ENCODE measurements at regions not wholly inside any gene's neighbourhood (a gene's known extent, or its start where the extent isn't known, plus 50 kb on each side); places are given as distances from the start of the nearest gene placed in this dataset.

DNA sequence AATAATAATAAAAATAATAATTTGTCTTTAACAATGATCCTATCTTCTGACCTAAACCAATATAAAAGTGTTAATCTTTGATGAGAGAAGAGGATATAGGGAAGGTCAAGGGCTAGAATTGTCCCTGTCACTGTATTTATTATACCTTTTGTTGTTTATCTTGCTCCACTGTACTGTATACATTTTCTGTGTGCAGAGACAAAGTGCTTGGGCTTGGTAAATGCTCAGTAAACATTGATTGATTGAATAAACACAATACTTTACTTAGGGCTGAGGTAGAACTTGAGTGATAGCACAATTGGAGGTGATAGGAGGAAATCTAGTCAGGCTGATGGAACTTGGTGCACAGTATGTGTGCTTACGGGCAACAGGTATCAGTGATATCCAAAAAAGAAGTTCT lies 161.2 kb downstream of the ARRDC3 start:
- no peak for ATAC-seq (ENCODE audit: low read depth)
- CTCF ChIA-PET = interaction anchor here (0.9 to 8.2 kb wide), 6 partner anchors 10 to 197 kb away, joined by 3 to 195 read pairs (median 4); partner anchors contain the start of gene ARRDC3
- intact Hi-C loops (cut with micrococcal nuclease) = loop anchor here (5.0 kb wide), 1 partner anchor 120 kb away; no protein-coding TSS in a partner anchor
- Mint-ChIP-seq H3K27me3 (peaks cover 8% of the 10 kb centered on the region), H3K4me3 (no peak overlapping the region), H3K4me1 (no peaks in the 10 kb centered on the region), H3K9me3 (ENCODE audit: insufficient read depth) (no peaks in the 10 kb centered on the region), H3K27ac (no peak overlapping the region)
- no peak for DNase-seq
- Histone ChIP-seq H3K4me3 (ENCODE audit: control extremely low read depth in 1 of 5, extremely low read depth in 1 of 5, insufficient read depth in 1 of 5, low read depth in 2 of 5, low read length in 4 of 5) (no peak overlapping the region), H3K9me3 (ENCODE audit: control extremely low read depth in 1 of 3, control insufficient read depth in 2 of 3, insufficient read depth in 1 of 3, low read length in 2 of 3) (no peaks in the 10 kb centered on the region), H3K79me2 (ENCODE audit: control insufficient read depth, insufficient read depth, low read length) (no peaks in the 10 kb centered on the region), H4K20me1 (ENCODE audit: control insufficient read depth, insufficient read depth, low read length, poor library complexity, severe bottlenecking) (no peaks in the 10 kb centered on the region), H3K9ac (ENCODE audit: low read length) (no peak overlapping the region), H2AFZ (ENCODE audit: insufficient read depth, low read depth, low read length, poor library complexity, severe bottlenecking) (no peak overlapping the region), H3K4me2 (replicated peaks; ENCODE audit: low read depth, low read length, poor library complexity, severe bottlenecking) (no peak overlapping the region), H3K4me1 (ENCODE audit: control insufficient read depth in 2 of 2, insufficient read depth in 2 of 2, low read length in 2 of 2) (no peaks in the 10 kb centered on the region), H3K27ac (ENCODE audit: low read length in 2 of 2) (no peak overlapping the region), H3K36me3 (replicated peaks in 1 of 2; ENCODE audit: control extremely low read depth in 1 of 2, control insufficient read depth in 1 of 2, extremely low read depth in 1 of 2, insufficient read depth in 2 of 2, low read length in 1 of 2) (no peaks in the 10 kb centered on the region), H3K27me3 (replicated peaks in 1 of 4; ENCODE audit: control extremely low read depth in 1 of 4, control insufficient read depth in 3 of 4, insufficient read depth in 4 of 4, low read length in 3 of 4) (peaks cover 0 to 4% (median 0%) of the 10 kb centered on the region in 4 experiments)
- POLR2A ChIA-PET = no interaction called here
- TF ChIP-seq EZH2 (IDR thresholded peaks at IDR 0.05; ENCODE audit: borderline replicate concordance, insufficient read depth, low read depth, low read length, poor library complexity, severe bottlenecking) = no peak
- TF ChIP-seq, protein P1, sequence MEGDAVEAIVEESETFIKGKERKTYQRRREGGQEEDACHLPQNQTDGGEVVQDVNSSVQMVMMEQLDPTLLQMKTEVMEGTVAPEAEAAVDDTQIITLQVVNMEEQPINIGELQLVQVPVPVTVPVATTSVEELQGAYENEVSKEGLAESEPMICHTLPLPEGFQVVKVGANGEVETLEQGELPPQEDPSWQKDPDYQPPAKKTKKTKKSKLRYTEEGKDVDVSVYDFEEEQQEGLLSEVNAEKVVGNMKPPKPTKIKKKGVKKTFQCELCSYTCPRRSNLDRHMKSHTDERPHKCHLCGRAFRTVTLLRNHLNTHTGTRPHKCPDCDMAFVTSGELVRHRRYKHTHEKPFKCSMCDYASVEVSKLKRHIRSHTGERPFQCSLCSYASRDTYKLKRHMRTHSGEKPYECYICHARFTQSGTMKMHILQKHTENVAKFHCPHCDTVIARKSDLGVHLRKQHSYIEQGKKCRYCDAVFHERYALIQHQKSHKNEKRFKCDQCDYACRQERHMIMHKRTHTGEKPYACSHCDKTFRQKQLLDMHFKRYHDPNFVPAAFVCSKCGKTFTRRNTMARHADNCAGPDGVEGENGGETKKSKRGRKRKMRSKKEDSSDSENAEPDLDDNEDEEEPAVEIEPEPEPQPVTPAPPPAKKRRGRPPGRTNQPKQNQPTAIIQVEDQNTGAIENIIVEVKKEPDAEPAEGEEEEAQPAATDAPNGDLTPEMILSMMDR (IDR thresholded peaks at IDR 0.05) = no peak
- WGBS (ENCODE audit: insufficient coverage) = 100% methylated on average over 1 of the region's 1 CpG

DNA sequence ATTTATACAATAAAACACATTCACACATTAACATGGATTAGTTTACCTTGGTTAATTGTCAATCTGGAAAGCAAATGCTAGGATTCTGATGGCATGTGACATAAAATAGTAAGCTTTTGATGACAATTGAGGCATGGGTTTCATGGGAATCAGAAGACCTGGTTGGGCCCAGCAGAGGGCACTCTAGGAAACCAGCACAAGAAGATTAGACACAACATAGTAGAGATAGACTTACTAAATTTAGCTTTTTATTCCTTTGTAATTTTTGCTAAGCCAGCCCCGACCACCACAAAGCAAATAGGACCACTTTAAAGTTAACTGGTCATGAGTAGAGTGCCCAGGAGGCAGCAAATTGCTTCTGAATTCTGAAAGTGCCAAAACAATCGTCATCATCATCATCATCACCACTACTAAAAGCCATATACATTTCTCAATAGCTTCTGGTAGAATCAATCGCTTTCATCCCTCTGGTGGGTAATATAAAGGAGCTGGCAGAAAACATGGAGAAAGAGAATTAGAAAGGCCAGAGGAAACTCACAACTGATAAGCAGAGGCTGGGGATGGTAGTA lies 163.2 kb downstream of the ARRDC3 start:
- Histone ChIP-seq H4K20me1 (ENCODE audit: control insufficient read depth, insufficient read depth, low read length, poor library complexity, severe bottlenecking) (no peaks in the 10 kb centered on the region), H3K4me3 (ENCODE audit: control extremely low read depth in 1 of 5, extremely low read depth in 1 of 5, insufficient read depth in 1 of 5, low read depth in 2 of 5, low read length in 4 of 5) (no peak overlapping the region), H3K4me2 (replicated peaks; ENCODE audit: low read depth, low read length, poor library complexity, severe bottlenecking) (no peak overlapping the region), H3K4me1 (ENCODE audit: control insufficient read depth in 2 of 2, insufficient read depth in 2 of 2, low read length in 2 of 2) (no peaks in the 10 kb centered on the region), H3K9me3 (ENCODE audit: control extremely low read depth in 1 of 3, control insufficient read depth in 2 of 3, insufficient read depth in 1 of 3, low read length in 2 of 3) (no peaks in the 10 kb centered on the region), H2AFZ (ENCODE audit: insufficient read depth, low read depth, low read length, poor library complexity, severe bottlenecking) (no peak overlapping the region), H3K27ac (ENCODE audit: low read length in 2 of 2) (no peak overlapping the region), H3K27me3 (replicated peaks in 1 of 4; ENCODE audit: control extremely low read depth in 1 of 4, control insufficient read depth in 3 of 4, insufficient read depth in 4 of 4, low read length in 3 of 4) (no peaks in the 10 kb centered on the region), H3K9ac (ENCODE audit: low read length) (no peak overlapping the region), H3K79me2 (ENCODE audit: control insufficient read depth, insufficient read depth, low read length) (no peaks in the 10 kb centered on the region), H3K36me3 (replicated peaks in 1 of 2; ENCODE audit: control extremely low read depth in 1 of 2, control insufficient read depth in 1 of 2, extremely low read depth in 1 of 2, insufficient read depth in 2 of 2, low read length in 1 of 2) (no peaks in the 10 kb centered on the region)
- ChIA-PET POLR2A (no interaction called here), CTCF (interaction anchor here (0.9 to 8.2 kb wide), 10 partner anchors 8 to 354 kb away, joined by 3 to 195 read pairs (median 4); partner anchors contain the start of gene ARRDC3)
- H3K27ac Mint-ChIP-seq = no peak overlapping the region
- ATAC-seq (ENCODE audit: low read depth) (no peak), DNase-seq (peak; percentile 19)
- TF ChIP-seq, protein P1 (IDR thresholded peaks at IDR 0.05) = no peak
- TF ChIP-seq EZH2 (IDR thresholded peaks at IDR 0.05; ENCODE audit: borderline replicate concordance, insufficient read depth, low read depth, low read length, poor library complexity, severe bottlenecking) = no peak
- peaks cover 7% of the 10 kb centered on the region for H3K27me3 Mint-ChIP-seq
- no peaks in the 10 kb centered on the region for H3K4me1 Mint-ChIP-seq
- intact Hi-C loops (cut with micrococcal nuclease) = loop anchor here (5.0 kb wide), 1 partner anchor 118 kb away; no protein-coding TSS in a partner anchor
- no CpG with 5 or more reads among the region's 3 CpGs for WGBS (ENCODE audit: insufficient coverage)
- H3K4me3 Mint-ChIP-seq = no peak overlapping the region
- no peaks in the 10 kb centered on the region for H3K9me3 Mint-ChIP-seq (ENCODE audit: insufficient read depth)
